Type B pancreatic cell (in vitro differentiated cells): ENCODE measurements at regions not wholly inside any gene's neighbourhood (a gene's known extent, or its start where the extent isn't known, plus 50 kb on each side); places are given as distances from the start of the nearest gene placed in this dataset.

Source experiments
- DNase-seq: peaks from one replicate; pipeline ENCODE4 v3.0.0; 2021; ENCODE audit warnings: mixed read lengths; ENCODE audit not compliant: unreplicated experiment; ENCODE audit errors: extremely low spot score
- H3K27ac Mint-ChIP-seq: 2 replicates; pipeline ENCODE4 v1.8.0; 2021; ENCODE audit warnings: mild to moderate bottlenecking, mixed read lengths
- H3K27me3 Mint-ChIP-seq: 2 replicates; pipeline ENCODE4 v1.8.0; 2021; ENCODE audit warnings: mixed read lengths
- H3K36me3 Mint-ChIP-seq: 2 replicates; pipeline ENCODE4 v1.8.0; 2021; ENCODE audit warnings: mixed read lengths
- H3K4me1 Mint-ChIP-seq: one replicate; pipeline ENCODE4 v1.8.0; 2021; ENCODE audit warnings: mixed read lengths; ENCODE audit not compliant: unreplicated experiment
- H3K4me3 Mint-ChIP-seq: 2 replicates; pipeline ENCODE4 v1.8.0; 2021; ENCODE audit warnings: mild to moderate bottlenecking, mixed read lengths
- H3K9me3 Mint-ChIP-seq: 2 replicates; pipeline ENCODE4 v1.8.0; 2021; ENCODE audit warnings: mixed read lengths
- TF ChIP-seq, protein P1 (sequence below): fragments of 200-600 bp; sonication (generic); conservative IDR thresholded peaks from 2 replicates; pipeline ENCODE4 v1.5.0; 2021; ENCODE audit warnings: antibody characterized with exemption, mild to moderate bottlenecking

DNA sequence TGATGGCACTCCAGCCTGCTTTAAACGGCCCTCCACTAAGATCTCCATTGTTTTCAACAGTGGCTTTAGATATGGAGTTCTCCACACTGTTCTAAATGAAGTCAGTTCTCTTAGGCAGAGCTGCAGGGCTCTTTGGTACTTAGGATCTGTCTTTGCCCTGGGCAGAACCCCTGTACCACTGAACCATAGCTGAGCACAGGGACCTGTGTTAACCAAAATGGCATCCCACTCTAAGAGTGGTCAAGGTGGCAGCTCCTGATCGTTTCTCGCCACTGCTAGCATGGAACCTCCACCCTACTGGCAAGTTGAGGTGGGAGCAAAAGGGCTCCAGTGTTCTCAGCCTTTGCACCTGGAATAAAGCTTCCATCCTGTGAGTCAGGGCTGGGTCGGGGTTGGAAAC, 186.7 kb downstream of the TM2D1 start:
- no peaks in the 10 kb centered on the region for H3K4me1 Mint-ChIP-seq
- DNase-seq = no peak
- H3K27ac Mint-ChIP-seq = no peak overlapping the region

DNA sequence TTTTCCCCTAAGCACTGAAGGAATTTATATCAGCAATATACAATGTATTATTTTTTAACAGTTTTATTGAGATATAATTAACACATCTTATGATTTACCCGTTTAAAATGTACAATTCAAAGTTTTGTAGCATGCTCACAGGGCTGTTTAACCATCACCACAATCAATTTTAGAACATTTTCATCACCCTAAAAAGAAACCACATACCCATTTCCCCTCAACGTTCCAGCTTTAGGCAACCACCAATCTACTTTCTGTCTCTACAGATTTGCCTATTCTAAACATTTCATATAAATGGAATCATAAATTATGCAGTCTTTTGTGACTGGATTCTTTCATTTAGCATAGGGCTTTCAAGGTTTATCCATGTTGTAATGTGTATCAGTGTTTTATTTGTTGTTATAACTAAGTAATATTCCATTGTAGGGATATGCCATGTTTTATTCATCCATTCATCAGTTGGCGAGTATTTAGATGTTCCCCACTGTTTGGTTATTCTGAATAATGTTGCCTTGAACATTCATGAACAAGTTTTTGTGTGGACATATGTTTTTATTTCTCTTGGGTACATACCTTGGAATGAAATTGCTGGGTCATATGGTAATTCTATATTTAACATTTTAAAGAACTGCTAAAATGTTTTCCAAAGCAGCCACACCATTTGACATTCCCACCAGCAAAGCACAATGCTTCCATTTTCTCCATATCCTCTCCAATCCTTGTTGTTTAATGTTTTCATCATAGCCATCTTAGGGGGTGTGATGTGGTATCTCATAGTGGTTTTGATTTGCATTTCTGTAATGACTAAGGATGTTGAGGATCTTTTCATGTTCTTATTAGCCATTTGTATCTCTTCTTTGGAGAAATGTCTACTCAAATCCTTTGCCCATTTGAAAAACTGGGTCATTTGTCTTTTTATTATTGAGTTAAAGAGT, 188.5 kb downstream of the TM2D1 start:
- Mint-ChIP-seq H3K9me3 (peaks cover 3% of the 10 kb centered on the region), H3K4me1 (no peaks in the 10 kb centered on the region), H3K4me3 (no peak overlapping the region), H3K27me3 (no peaks in the 10 kb centered on the region), H3K36me3 (no peaks in the 10 kb centered on the region), H3K27ac (no peak overlapping the region)
- no peak for DNase-seq
- TF ChIP-seq, protein P1, sequence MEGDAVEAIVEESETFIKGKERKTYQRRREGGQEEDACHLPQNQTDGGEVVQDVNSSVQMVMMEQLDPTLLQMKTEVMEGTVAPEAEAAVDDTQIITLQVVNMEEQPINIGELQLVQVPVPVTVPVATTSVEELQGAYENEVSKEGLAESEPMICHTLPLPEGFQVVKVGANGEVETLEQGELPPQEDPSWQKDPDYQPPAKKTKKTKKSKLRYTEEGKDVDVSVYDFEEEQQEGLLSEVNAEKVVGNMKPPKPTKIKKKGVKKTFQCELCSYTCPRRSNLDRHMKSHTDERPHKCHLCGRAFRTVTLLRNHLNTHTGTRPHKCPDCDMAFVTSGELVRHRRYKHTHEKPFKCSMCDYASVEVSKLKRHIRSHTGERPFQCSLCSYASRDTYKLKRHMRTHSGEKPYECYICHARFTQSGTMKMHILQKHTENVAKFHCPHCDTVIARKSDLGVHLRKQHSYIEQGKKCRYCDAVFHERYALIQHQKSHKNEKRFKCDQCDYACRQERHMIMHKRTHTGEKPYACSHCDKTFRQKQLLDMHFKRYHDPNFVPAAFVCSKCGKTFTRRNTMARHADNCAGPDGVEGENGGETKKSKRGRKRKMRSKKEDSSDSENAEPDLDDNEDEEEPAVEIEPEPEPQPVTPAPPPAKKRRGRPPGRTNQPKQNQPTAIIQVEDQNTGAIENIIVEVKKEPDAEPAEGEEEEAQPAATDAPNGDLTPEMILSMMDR = no peak

More for the DNA sequence above, 186.7 kb downstream of the TM2D1 start:
- TF ChIP-seq, protein P1 = no peak
- no peak overlapping the region for H3K4me3 Mint-ChIP-seq
- no peaks in the 10 kb centered on the region for H3K36me3 Mint-ChIP-seq
- peaks cover 12% of the 10 kb centered on the region for H3K9me3 Mint-ChIP-seq
- no peaks in the 10 kb centered on the region for H3K27me3 Mint-ChIP-seq

DNA sequence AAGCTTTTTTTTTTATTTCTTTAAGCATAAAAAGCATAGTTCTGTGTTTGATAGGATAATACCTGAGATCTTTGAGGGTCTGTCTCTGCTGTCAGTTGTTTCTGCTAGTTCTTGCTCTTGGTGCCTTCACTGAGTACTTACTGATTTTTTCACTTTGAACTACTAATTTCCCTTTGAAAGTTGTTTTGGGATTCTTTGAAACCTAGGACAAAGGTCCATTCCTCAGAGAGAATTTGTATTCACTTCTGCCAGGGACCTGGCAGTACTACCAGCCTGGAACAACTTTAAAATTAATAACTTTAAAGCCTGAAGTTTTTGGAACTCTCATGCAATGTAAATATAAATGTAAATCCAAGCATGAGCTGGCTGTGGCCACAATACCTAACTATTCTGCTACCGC, 190.1 kb downstream of the TM2D1 start:
- no peak overlapping the region for H3K4me3 Mint-ChIP-seq
- no peaks in the 10 kb centered on the region for H3K4me1 Mint-ChIP-seq
- H3K9me3 Mint-ChIP-seq = peaks cover 3% of the 10 kb centered on the region
- H3K36me3 Mint-ChIP-seq = no peaks in the 10 kb centered on the region
- DNase-seq = no peak
- no peak overlapping the region for H3K27ac Mint-ChIP-seq
- H3K27me3 Mint-ChIP-seq = no peaks in the 10 kb centered on the region
- TF ChIP-seq, protein P1 = no peak

DNA sequence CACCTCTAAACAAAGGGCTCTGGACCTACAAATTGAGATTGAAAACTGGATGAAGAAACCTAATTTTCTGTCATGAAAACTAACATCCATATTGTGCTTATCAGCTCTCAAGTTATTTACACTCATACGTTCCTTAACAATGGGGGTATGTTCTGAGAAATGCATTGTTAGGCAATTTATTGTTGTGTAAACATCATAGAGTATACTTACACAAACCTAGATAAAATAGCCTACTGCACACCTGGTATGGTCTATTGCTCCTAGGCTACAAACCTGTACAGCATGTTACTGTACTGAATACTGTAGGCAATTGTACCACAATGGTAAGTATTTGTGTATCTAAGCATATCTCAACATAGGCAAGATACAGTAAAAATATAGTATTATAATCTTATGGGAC, 191.4 kb downstream of the TM2D1 start:
- Mint-ChIP-seq H3K36me3 (no peaks in the 10 kb centered on the region), H3K4me3 (no peak overlapping the region), H3K27ac (no peak overlapping the region), H3K4me1 (no peaks in the 10 kb centered on the region), H3K9me3 (peaks cover 3% of the 10 kb centered on the region), H3K27me3 (no peaks in the 10 kb centered on the region)
- no peak for DNase-seq
- TF ChIP-seq, protein P1 = no peak

DNA sequence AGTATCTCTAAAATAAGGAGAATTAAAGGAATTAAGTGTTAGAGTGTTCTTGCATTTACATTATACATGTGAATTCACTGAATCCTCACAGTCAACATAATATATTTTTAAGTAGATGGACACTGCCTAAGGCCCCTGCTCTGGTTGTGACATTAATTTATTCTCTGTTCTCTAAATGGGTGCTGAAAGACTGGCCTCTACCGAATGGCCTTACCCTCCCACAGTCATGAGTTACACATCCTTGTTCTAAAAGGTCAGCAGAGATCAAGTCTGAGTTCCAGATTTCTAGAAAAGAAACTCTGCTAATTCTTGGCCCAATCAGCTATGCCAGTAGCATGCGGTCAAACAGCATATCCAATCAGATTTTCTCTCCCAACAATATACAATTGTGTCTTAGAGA, 193.2 kb downstream of the TM2D1 start:
- Mint-ChIP-seq H3K27ac (no peak overlapping the region), H3K4me1 (no peaks in the 10 kb centered on the region), H3K9me3 (peaks cover 3% of the 10 kb centered on the region), H3K4me3 (no peak overlapping the region), H3K36me3 (no peaks in the 10 kb centered on the region), H3K27me3 (no peaks in the 10 kb centered on the region)
- DNase-seq = no peak
- TF ChIP-seq, protein P1 = no peak
